ENCODE measurements at regions not wholly inside any gene's neighbourhood (a gene's known extent, or its start where the extent isn't known, plus 50 kb on each side); places are given as distances from the start of the nearest gene placed in this dataset.
"Not testable (repeated sequence)": the region's sequence is repeated elsewhere in the genome, so short reads cannot be mapped to it uniquely, and the experiment has no call there.

- no peaks in the 10 kb centered on the region for H3K27me3 Mint-ChIP-seq
- ChIA-PET CTCF (no interaction called here), POLR2A (no interaction called here)
- Histone ChIP-seq H3K36me3 (ENCODE audit: insufficient read depth, low read length) (no peaks in the 10 kb centered on the region), H3K4me3 (ENCODE audit: low read length) (no peak overlapping the region), H3K9me3 (ENCODE audit: control insufficient read depth in 1 of 2, insufficient read depth in 1 of 2, low read length in 2 of 2) (peaks cover 0 to 5% of the 10 kb centered on the region in 2 experiments), H3K27me3 (ENCODE audit: control insufficient read depth in 1 of 2, insufficient read depth in 2 of 2, low read length in 2 of 2) (peaks cover 0 to 11% of the 10 kb centered on the region in 2 experiments), H3K27ac (ENCODE audit: low read depth in 1 of 2, low read length in 2 of 2) (no peak overlapping the region), H3K4me1 (ENCODE audit: insufficient read depth, low read length) (no peaks in the 10 kb centered on the region)
- no peaks in the 10 kb centered on the region for H3K36me3 Mint-ChIP-seq (ENCODE audit: low read depth)
- ATAC-seq (ENCODE audit: poor library complexity) (no peak), DNase-seq (no peak)
- no peak for TF ChIP-seq CTCF (IDR thresholded peaks at IDR 0.05)
- H3K4me3 Mint-ChIP-seq = no peak overlapping the region
- intact Hi-C loops (cut with DNase I, micrococcal nuclease) = no loop called here
- H3K4me1 Mint-ChIP-seq (ENCODE audit: low read depth) = no peaks in the 10 kb centered on the region
- H3K9me3 Mint-ChIP-seq = no peaks in the 10 kb centered on the region
- no peak overlapping the region for H3K27ac Mint-ChIP-seq
Measured at GRCh38 chr15:20657084-20657483, 115.5 kb upstream of the GOLGA6L6 start.

DNA sequence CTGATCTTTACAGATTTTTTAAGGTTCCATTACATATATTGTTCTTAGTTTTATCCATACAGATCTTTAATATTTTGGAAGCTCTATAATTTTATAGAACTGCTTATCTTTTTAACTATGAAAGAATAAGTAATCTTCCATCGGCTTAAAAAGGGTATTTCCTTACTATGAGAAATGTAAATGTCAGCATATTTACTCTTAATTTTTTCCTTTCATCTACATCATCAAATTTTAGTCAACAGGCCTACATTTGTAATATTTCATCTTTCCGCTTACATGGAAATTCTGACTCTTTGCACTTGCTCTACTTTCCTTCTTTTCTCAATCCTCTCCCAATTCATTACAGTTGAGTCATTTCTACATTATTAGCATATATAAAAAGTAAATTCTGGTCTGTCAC is 111.3 kb upstream of the GOLGA6L6 start:
- H3K4me3 ChIP-seq (ENCODE audit: low read length) = no peak overlapping the region
- Mint-ChIP-seq H3K36me3 (ENCODE audit: low read depth) (no peaks in the 10 kb centered on the region), H3K4me1 (ENCODE audit: low read depth) (no peaks in the 10 kb centered on the region), H3K4me3 (no peak overlapping the region), H3K27ac (no peak overlapping the region), H3K9me3 (no peaks in the 10 kb centered on the region), H3K27me3 (no peaks in the 10 kb centered on the region)
- TF ChIP-seq CTCF (IDR thresholded peaks at IDR 0.05) = no peak
- no peaks in the 10 kb centered on the region for H3K4me1 ChIP-seq (ENCODE audit: insufficient read depth, low read length)
- no peaks in the 10 kb centered on the region for H3K36me3 ChIP-seq (ENCODE audit: insufficient read depth, low read length)
- ATAC-seq (ENCODE audit: poor library complexity) (no peak), DNase-seq (no peak)
- H3K9me3 ChIP-seq (ENCODE audit: control insufficient read depth in 1 of 2, insufficient read depth in 1 of 2, low read length in 2 of 2) = no peaks in the 10 kb centered on the region
- CTCF ChIA-PET = no interaction called here
- intact Hi-C loops (cut with DNase I, micrococcal nuclease) = no loop called here
- no peak overlapping the region for H3K27ac ChIP-seq (ENCODE audit: low read depth in 1 of 2, low read length in 2 of 2)
- peaks cover 0 to 3% of the 10 kb centered on the region in 2 experiments for H3K27me3 ChIP-seq (ENCODE audit: control insufficient read depth in 1 of 2, insufficient read depth in 2 of 2, low read length in 2 of 2)
- POLR2A ChIA-PET = no interaction called here

GRCh38 chr15:20648402-20648975 is 106.9 kb upstream of the GOLGA6L6 start:
- intact Hi-C loops (cut with DNase I, micrococcal nuclease); H3K4me1 Mint-ChIP-seq (ENCODE audit: low read depth); DNase-seq; H3K36me3 ChIP-seq (ENCODE audit: insufficient read depth, low read length); H3K27ac Mint-ChIP-seq; H3K4me3 Mint-ChIP-seq; H3K36me3 Mint-ChIP-seq (ENCODE audit: low read depth); H3K4me3 ChIP-seq (ENCODE audit: low read length); H3K9me3 Mint-ChIP-seq; H3K9me3 ChIP-seq (ENCODE audit: control insufficient read depth in 1 of 2, insufficient read depth in 1 of 2, low read length in 2 of 2); POLR2A ChIA-PET; H3K27ac ChIP-seq (ENCODE audit: low read depth in 1 of 2, low read length in 2 of 2); H3K27me3 ChIP-seq (ENCODE audit: control insufficient read depth in 1 of 2, insufficient read depth in 2 of 2, low read length in 2 of 2); ATAC-seq (ENCODE audit: poor library complexity); H3K27me3 Mint-ChIP-seq; H3K4me1 ChIP-seq (ENCODE audit: insufficient read depth, low read length): not testable (repeated sequence)
- CTCF ChIA-PET = interaction anchor here (1.0 to 1.3 kb wide), 2 partner anchors 10 to 24 kb away, joined by 3 read pairs; no protein-coding TSS in a partner anchor

GRCh38 chr15:20646529-20647142 is 105.0 kb upstream of the GOLGA6L6 start:
- DNase-seq (no peak), ATAC-seq (ENCODE audit: poor library complexity) (no peak)
- no peak overlapping the region for H3K27ac Mint-ChIP-seq
- Histone ChIP-seq H3K9me3 (ENCODE audit: control insufficient read depth in 1 of 2, insufficient read depth in 1 of 2, low read length in 2 of 2) (no peaks in the 10 kb centered on the region), H3K4me1 (ENCODE audit: insufficient read depth, low read length) (peaks cover 6% of the 10 kb centered on the region), H3K4me3 (ENCODE audit: low read length) (no peak overlapping the region), H3K27me3 (ENCODE audit: control insufficient read depth in 1 of 2, insufficient read depth in 2 of 2, low read length in 2 of 2) (peaks cover 5 to 8% of the 10 kb centered on the region in 2 experiments), H3K27ac (ENCODE audit: low read depth in 1 of 2, low read length in 2 of 2) (no peak overlapping the region), H3K36me3 (ENCODE audit: insufficient read depth, low read length) (no peaks in the 10 kb centered on the region)
- H3K9me3 Mint-ChIP-seq = no peaks in the 10 kb centered on the region
- H3K4me1 Mint-ChIP-seq (ENCODE audit: low read depth) = no peaks in the 10 kb centered on the region
- no peak for TF ChIP-seq CTCF (IDR thresholded peaks at IDR 0.05)
- intact Hi-C loops (cut with DNase I, micrococcal nuclease) = no loop called here
- H3K4me3 Mint-ChIP-seq = no peak overlapping the region
- ChIA-PET POLR2A (no interaction called here), CTCF (no interaction called here)
- H3K27me3 Mint-ChIP-seq = peaks cover 23% of the 10 kb centered on the region
- no peaks in the 10 kb centered on the region for H3K36me3 Mint-ChIP-seq (ENCODE audit: low read depth)

Measured in CD4-positive, alpha-beta T cell (primary cell).